ACC112 (cell line): ENCODE measurements at regions not wholly inside any gene's neighbourhood (a gene's known extent, or its start where the extent isn't known, plus 50 kb on each side); places are given as distances from the start of the nearest gene placed in this dataset.

Experiments used
- H2AFZ ChIP-seq: fragments of 200-600 bp; sonication (generic); one replicate; pipeline ENCODE4 v1.6.0; 2017; ENCODE audit warnings: antibody characterized with exemption, low read length; ENCODE audit not compliant: unreplicated experiment
- H3K27ac ChIP-seq: fragments of 200-600 bp; sonication (generic); 2 replicates; pipeline ENCODE4 v1.5.1; 2014; ENCODE audit warnings: low read depth, mild to moderate bottlenecking, antibody characterized with exemption, low read length, moderate library complexity
- H3K27me3 ChIP-seq: fragments of 200-600 bp; sonication (generic); 2 replicates; pipeline ENCODE4 v1.6.1; 2014; ENCODE audit warnings: mild to moderate bottlenecking, antibody characterized with exemption, low read length, moderate library complexity, mixed read lengths; ENCODE audit not compliant: insufficient read depth
- H3K36me3 ChIP-seq: fragments of 200-600 bp; sonication (generic); 2 replicates; pipeline ENCODE4 v1.6.1; 2016; ENCODE audit warnings: mild to moderate bottlenecking, antibody characterized with exemption, low read length, moderate library complexity, mixed read lengths; ENCODE audit not compliant: insufficient read depth
- H3K4me1 ChIP-seq: fragments of 200-600 bp; sonication (generic); one replicate; pipeline ENCODE4 v1.6.1; 2016; ENCODE audit warnings: low read length, mixed read lengths; ENCODE audit not compliant: insufficient read depth, unreplicated experiment, control insufficient read depth
- H3K4me3 ChIP-seq: fragments of 200-600 bp; sonication (generic); 2 replicates; pipeline ENCODE4 v1.5.1; 2014; ENCODE audit warnings: mild to moderate bottlenecking, low read depth, low read length
- H3K79me2 ChIP-seq: fragments of 200-600 bp; sonication (generic); one replicate; pipeline ENCODE4 v1.6.0; 2016; ENCODE audit warnings: low read length; ENCODE audit not compliant: control insufficient read depth, unreplicated experiment, insufficient read depth

DNA sequence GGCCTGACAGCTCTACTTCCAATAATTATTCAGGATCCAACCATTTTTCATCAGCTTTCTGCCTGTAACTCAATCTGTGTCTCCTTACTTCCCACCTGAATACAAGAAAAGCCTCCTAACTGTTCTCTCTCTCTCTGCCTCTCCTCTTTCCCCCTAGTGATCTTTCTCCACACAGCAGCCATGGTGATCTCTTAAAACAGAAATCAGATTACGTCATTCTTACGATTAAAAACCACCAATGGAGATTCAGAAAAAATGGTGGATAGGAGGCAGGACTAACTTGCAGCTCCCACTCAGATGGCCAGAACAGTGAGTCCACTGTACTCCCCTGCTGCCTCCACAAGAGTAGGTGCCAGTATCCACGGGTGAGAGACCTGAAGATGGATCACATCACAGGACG is 431.7 kb downstream of the MBD2 start:
- H3K4me1 ChIP-seq, result peaks cover 27% of the 10 kb centered on the region
- H3K36me3 ChIP-seq, result no peaks in the 10 kb centered on the region
- H3K4me3 ChIP-seq, result no peak overlapping the region
- H3K27me3 ChIP-seq, result no peaks in the 10 kb centered on the region
- H2AFZ ChIP-seq, result no peak overlapping the region
- no peaks in the 10 kb centered on the region for H3K79me2 ChIP-seq
- no peak overlapping the region for H3K27ac ChIP-seq

DNA sequence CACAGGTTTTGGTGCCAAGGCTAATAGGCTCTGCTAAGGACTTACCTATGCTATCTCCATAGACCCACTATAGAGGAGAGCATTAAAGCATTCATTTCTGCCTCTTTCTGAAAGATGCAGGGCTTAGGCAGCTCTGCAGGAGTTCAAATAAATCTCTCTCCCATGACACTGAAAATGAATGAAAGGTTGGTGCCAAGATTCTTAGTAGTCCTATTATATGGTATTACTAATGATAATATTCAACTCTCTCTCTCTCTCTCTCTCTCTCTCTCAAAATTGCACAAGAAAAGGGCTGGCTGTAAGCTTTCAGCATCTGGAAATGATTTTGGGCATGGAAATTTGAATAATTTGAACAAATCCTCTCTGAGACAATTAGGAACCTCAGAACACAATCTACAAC is 433.7 kb downstream of the MBD2 start:
- no peaks in the 10 kb centered on the region for H3K27me3 ChIP-seq
- H3K79me2 ChIP-seq, result no peaks in the 10 kb centered on the region
- no peaks in the 10 kb centered on the region for H3K36me3 ChIP-seq
- no peak overlapping the region for H2AFZ ChIP-seq
- H3K4me3 ChIP-seq, result no peak overlapping the region
- peaks cover 15% of the 10 kb centered on the region for H3K4me1 ChIP-seq
- no peak overlapping the region for H3K27ac ChIP-seq

DNA sequence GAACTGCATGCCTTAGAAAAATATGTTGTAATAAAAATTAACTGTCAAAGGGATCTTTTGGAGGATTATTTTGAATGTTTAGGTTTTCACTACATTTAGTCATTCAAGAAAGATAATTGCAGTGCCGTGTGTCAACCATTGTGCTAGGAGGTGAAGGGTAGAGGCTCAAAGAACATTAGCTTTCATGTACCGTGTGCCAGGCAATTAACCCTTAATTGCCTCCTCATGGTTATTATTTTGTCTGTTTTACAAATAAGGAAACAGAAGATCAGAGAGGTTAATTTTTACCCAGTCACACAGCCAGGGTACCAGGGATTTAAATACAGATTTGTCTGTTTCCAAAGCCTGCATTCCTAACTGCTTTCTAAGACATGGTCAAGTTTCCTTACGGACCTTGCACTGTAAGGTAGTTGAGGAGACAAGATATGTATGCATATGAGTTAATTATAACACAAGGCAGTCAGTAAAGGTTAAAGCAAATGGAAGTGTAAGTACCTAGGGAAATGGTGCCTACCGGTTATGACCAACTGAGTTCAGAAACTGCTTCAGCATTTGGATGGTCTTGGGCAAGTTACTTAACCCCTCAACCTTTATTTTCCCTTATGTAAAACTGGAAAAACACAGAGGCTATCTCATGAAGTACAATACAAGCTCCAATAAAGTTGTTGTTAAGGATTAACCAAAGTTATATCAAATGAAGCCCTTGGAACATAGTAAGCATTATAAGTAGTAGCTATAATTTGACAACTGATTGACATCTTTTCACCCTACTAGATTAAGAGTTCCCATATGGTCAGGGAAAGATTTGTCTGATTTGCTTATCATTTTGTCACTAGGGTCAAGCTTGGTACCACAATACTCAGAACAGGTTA is 434.9 kb downstream of the MBD2 start:
- Histone ChIP-seq H2AFZ (no peak overlapping the region), H3K27me3 (no peaks in the 10 kb centered on the region), H3K79me2 (no peaks in the 10 kb centered on the region), H3K27ac (no peak overlapping the region), H3K4me3 (no peak overlapping the region), H3K4me1 (peaks cover 4% of the 10 kb centered on the region), H3K36me3 (no peaks in the 10 kb centered on the region)

DNA sequence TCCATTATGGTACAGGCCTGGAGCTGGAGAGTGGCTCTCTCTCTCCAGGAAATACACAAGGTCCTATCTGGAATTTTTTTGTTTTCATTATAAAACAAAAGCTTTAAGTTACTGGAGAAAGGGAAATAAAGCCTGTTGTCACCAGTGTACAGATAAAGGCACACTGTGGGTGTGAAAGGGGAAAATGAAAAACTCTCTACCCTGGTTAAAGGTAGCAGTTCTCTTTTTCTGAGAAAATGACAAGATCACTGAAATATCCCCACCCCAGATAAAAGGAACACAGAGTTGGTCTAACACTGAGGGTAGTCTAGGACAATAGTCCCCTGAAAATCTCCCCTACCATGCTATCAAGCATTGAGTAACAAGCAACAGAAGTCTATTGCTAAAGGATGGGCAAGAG is 438.7 kb downstream of the MBD2 start:
- H3K4me1 ChIP-seq, result no peaks in the 10 kb centered on the region
- no peak overlapping the region for H2AFZ ChIP-seq
- H3K36me3 ChIP-seq, result no peaks in the 10 kb centered on the region
- no peak overlapping the region for H3K27ac ChIP-seq
- no peaks in the 10 kb centered on the region for H3K27me3 ChIP-seq
- no peak overlapping the region for H3K4me3 ChIP-seq
- H3K79me2 ChIP-seq, result no peaks in the 10 kb centered on the region

DNA sequence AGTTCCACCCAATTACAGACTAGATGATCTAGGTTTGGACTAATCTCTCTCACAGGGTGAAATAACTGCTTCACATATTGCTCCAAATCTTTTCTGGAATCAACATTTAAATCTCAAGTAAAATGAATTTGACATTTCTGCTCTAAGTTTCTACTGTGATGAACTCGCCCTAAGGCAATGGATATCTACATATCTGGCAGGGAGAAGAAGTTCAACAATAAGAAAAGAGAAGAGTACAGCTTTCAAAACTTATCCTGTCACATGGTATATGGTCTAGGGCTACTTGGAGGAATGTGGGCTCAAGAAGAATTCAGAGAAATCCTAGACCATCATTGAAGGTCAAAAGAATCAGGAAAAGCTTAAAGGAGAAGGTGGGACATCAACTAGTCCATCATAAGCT is 440.2 kb downstream of the MBD2 start:
- H3K4me3 ChIP-seq, result no peak overlapping the region
- no peaks in the 10 kb centered on the region for H3K27me3 ChIP-seq
- H3K4me1 ChIP-seq, result no peaks in the 10 kb centered on the region

DNA sequence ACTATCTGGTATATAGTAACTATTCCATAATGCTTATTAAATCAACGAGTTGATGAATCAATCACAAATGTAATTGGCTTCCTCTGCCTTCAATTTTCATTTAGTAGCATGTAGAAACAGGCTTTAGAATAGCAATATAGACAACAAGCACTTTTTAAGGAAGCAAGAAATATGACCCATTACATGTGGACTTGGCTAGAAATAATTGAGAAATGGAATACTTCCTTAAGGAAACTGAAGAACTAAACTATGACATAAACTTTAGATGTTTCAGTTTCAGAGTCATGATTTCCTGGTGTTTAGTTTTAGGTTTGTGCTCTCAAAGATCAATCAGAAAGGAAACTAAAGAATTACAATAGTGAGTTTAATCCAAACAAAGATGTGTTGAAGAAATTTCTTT is 443.8 kb downstream of the MBD2 start:
- no peak overlapping the region for H2AFZ ChIP-seq
- H3K27ac ChIP-seq, result no peak overlapping the region
- H3K4me1 ChIP-seq, result no peaks in the 10 kb centered on the region
- no peaks in the 10 kb centered on the region for H3K36me3 ChIP-seq
- H3K4me3 ChIP-seq, result no peak overlapping the region
- no peaks in the 10 kb centered on the region for H3K27me3 ChIP-seq
- no peaks in the 10 kb centered on the region for H3K79me2 ChIP-seq

More for the DNA sequence above, 440.2 kb downstream of the MBD2 start:
- no peak overlapping the region for H2AFZ ChIP-seq
- H3K79me2 ChIP-seq, result no peaks in the 10 kb centered on the region
- H3K36me3 ChIP-seq, result no peaks in the 10 kb centered on the region
- H3K27ac ChIP-seq, result no peak overlapping the region

DNA sequence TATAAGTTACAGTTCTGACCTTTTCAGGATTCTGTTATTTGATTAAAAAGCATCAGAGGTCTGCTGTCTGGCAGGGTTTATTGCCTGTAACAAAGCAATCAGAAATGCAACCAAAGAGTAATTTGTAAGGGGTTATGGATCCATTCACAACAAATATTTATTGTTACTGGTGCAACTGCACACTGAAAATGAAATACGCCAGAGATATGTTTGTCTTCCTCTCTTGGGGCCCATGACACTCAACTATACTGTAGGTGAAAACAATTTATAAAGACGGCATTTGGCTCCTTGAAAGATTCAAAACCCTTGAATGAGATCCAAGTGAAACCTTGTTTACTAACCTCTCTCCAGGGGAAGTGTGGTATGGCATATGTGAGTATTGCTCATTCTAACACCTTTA is 452.2 kb downstream of the MBD2 start:
- Histone ChIP-seq H3K27ac (no peak overlapping the region), H3K4me1 (no peaks in the 10 kb centered on the region), H3K36me3 (no peaks in the 10 kb centered on the region), H3K27me3 (no peaks in the 10 kb centered on the region), H2AFZ (no peak overlapping the region), H3K79me2 (no peaks in the 10 kb centered on the region), H3K4me3 (no peak overlapping the region)

DNA sequence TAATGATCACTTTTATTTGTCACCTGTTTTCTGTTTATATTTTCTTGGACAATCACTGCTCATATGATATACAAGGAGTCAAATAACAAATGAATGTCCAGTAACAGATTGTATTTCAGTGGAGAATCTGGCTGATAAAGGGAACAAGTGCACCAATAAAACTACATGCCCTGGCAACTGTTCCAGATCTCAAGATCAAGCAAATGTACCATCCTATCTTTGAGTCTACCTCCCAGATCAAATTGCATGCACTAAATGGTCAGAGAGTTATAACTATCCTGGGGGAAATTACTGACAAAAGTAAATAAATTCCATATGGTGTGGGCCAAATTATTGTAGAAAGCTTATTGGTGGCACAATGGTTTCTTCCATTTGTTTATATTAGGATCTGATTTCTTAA is 452.8 kb downstream of the MBD2 start:
- Histone ChIP-seq H3K4me3 (no peak overlapping the region), H3K27me3 (no peaks in the 10 kb centered on the region; the same call in 1 of the 2 replicates), H2AFZ (no peak overlapping the region), H3K27ac (no peak overlapping the region), H3K36me3 (no peaks in the 10 kb centered on the region), H3K79me2 (no peaks in the 10 kb centered on the region), H3K4me1 (no peaks in the 10 kb centered on the region)

DNA sequence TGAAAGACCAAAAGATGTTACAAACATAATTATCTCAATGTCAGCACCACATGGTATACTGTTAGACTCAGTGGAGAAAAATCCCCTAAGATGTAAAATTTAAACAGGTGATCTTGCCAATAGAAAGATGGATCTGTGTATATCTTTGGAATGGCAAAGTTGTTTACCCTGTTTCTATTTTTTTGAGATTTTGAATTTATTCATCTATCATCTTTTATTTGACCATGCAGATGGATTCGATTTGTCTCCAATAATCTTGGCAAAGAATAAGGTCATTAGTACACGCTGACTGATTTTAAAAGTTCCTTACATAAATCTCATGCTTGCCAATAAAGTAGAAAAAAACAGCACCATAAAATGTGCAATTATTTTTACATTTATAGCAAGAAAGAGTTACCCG is 459.3 kb downstream of the MBD2 start:
- Histone ChIP-seq H3K4me3 (no peak overlapping the region), H3K27me3 (no peaks in the 10 kb centered on the region; the same call in 1 of the 2 replicates), H2AFZ (no peak overlapping the region)

DNA sequence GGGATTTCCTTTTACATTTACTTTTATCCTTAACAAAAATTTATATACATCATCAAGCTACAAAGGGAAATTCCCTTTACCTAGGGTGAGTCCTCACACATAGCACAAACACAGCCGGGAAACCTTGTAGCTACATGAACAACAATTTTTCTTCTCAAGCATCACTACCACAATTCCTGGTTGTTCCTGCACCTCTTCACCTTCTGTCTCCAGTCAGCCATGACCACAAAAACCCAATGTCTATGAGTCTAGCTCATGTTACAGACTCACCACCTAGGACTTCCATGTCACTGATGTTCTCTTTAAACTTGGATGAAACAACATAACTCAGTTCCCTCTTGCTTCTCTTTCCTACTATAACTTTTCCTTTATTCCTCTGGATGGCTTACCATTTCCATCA is 460.4 kb downstream of the MBD2 start:
- Histone ChIP-seq H3K79me2 (no peaks in the 10 kb centered on the region), H3K36me3 (no peaks in the 10 kb centered on the region), H3K4me1 (no peaks in the 10 kb centered on the region), H3K27me3 (no peaks in the 10 kb centered on the region; the same call in 1 of the 2 replicates), H2AFZ (no peak overlapping the region), H3K27ac (no peak overlapping the region), H3K4me3 (no peak overlapping the region)

More for the DNA sequence above, 459.3 kb downstream of the MBD2 start:
- no peaks in the 10 kb centered on the region for H3K79me2 ChIP-seq
- no peaks in the 10 kb centered on the region for H3K4me1 ChIP-seq
- no peak overlapping the region for H3K27ac ChIP-seq
- no peaks in the 10 kb centered on the region for H3K36me3 ChIP-seq

DNA sequence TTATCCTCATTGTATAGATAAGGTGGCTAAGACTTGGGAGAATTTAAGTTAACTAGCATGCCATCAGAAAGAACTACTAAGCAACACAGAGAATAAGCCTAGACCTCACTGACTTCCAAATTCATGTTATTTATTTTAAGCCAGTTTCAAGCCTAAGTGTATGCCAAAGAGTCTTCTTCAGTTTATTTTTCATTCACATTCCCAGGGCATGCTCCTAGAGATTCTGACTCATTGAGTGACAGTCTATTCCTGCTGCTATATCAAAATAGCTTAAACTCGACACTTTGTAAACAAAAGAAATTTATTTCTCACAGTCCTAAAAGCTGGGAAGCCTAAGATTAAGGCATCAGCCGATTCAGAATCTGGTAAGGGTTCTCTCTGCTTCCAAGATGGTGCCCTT is 467.1 kb downstream of the MBD2 start:
- no peaks in the 10 kb centered on the region for H3K79me2 ChIP-seq
- peaks cover 14% of the 10 kb centered on the region for H3K4me1 ChIP-seq
- no peak overlapping the region for H2AFZ ChIP-seq
- no peaks in the 10 kb centered on the region for H3K27me3 ChIP-seq
- no peak overlapping the region for H3K27ac ChIP-seq
- no peaks in the 10 kb centered on the region for H3K36me3 ChIP-seq
- H3K4me3 ChIP-seq, result no peak overlapping the region
